Neural cell (in vitro differentiated cells): ENCODE measurements at regions not wholly inside any gene's neighbourhood (a gene's known extent, or its start where the extent isn't known, plus 50 kb on each side); places are given as distances from the start of the nearest gene placed in this dataset.

Source experiments
- H2AFZ ChIP-seq: fragments of 200-600, 300-800 bp; sonication (generic), shearing (Covaris generic); 2 replicates; pipeline ENCODE4 v1.6.0; 2014; ENCODE audit warnings: low read depth, mild to moderate bottlenecking, antibody characterized with exemption, low read length, moderate library complexity
- H3F3A ChIP-seq: fragments of 200-600 bp; shearing (Covaris generic); 2 replicates; pipeline ENCODE4 v1.6.1; 2016; ENCODE audit warnings: mild to moderate bottlenecking, moderate library complexity, mixed read lengths, antibody characterized with exemption, low read length; ENCODE audit not compliant: insufficient read depth, poor library complexity, severe bottlenecking
- H3K27ac ChIP-seq: fragments of 200-600, 300-800 bp; sonication (generic), shearing (Covaris generic); 2 replicates; pipeline ENCODE4 v1.5.1; 2014; ENCODE audit warnings: mild to moderate bottlenecking, low read length, moderate library complexity
- H3K27me3 ChIP-seq: fragments of 300-800, 200-600 bp; sonication (generic), shearing (Covaris generic); 2 replicates; pipeline ENCODE4 v1.6.0; 2014; ENCODE audit warnings: mild to moderate bottlenecking, low read depth, low read length, moderate library complexity; ENCODE audit not compliant: insufficient read depth
- H3K36me3 ChIP-seq: fragments of 300-800, 200-600 bp; sonication (generic), shearing (Covaris generic); 2 replicates; pipeline ENCODE4 v1.5.1; 2014; ENCODE audit warnings: mild to moderate bottlenecking, antibody characterized with exemption, low read length, moderate library complexity; ENCODE audit not compliant: insufficient read depth
- H3K4me2 ChIP-seq: fragments of 300-800, 200-600 bp; sonication (generic), shearing (Covaris generic); 2 replicates; pipeline ENCODE4 v1.6.0; 2014; ENCODE audit warnings: mild to moderate bottlenecking, low read length
- H3K4me3 ChIP-seq: fragments of 300-800, 200-600 bp; sonication (generic), shearing (Covaris generic); 2 replicates; pipeline ENCODE4 v1.5.1; 2014; ENCODE audit warnings: mild to moderate bottlenecking, low read length, moderate library complexity
- H3K79me2 ChIP-seq: fragments of 200-600 bp; shearing (Covaris generic); replicated peaks from 2 replicates; pipeline ENCODE4 v1.6.0; 2014; ENCODE audit warnings: mild to moderate bottlenecking, low read length, moderate library complexity; ENCODE audit not compliant: insufficient read depth
- H3K9ac ChIP-seq: fragments of 300-800, 200-600 bp; sonication (generic), shearing (Covaris generic); 2 replicates; pipeline ENCODE4 v1.6.1; 2016; ENCODE audit warnings: mild to moderate bottlenecking, low read length, mixed read lengths
- H3K9me2 ChIP-seq: fragments of 200-600 bp; shearing (Covaris generic); 2 replicates; pipeline ENCODE4 v1.6.1; 2016; ENCODE audit warnings: mild to moderate bottlenecking, low read length, mixed read lengths; ENCODE audit not compliant: insufficient read depth
- H3K9me3 ChIP-seq: fragments of 200-600, 300-800 bp; sonication (generic), shearing (Covaris generic); 2 replicates; pipeline ENCODE4 v1.6.1; 2016; ENCODE audit warnings: mild to moderate bottlenecking, mixed run types, low read length, moderate library complexity, mixed read lengths
- H4K20me1 ChIP-seq: fragments of 200-600 bp; shearing (Covaris generic); 2 replicates; pipeline ENCODE4 v1.6.1; 2016; ENCODE audit warnings: mild to moderate bottlenecking, mixed run types; ENCODE audit not compliant: insufficient read depth
- EP300 ChIP-seq: fragments of 450-650 bp; conservative IDR thresholded peaks from 2 replicates; pipeline ENCODE4 v1.6.1; 2014; ENCODE audit warnings: antibody characterized with exemption, mild to moderate bottlenecking, moderate library complexity; ENCODE audit not compliant: poor library complexity, severe bottlenecking
- EZH2 ChIP-seq: fragments of 200-600, 300-800 bp; shearing (Covaris generic), sonication (generic); IDR thresholded peaks from 2 replicates; pipeline ENCODE4 v1.6.1; 2014; ENCODE audit warnings: antibody characterized with exemption, low read length, borderline replicate concordance, mild to moderate bottlenecking; ENCODE audit not compliant: insufficient read depth, poor library complexity, severe bottlenecking
- MXI1 ChIP-seq: fragments of 450-650 bp; conservative IDR thresholded peaks from 2 replicates; pipeline ENCODE4 v1.6.1; 2014; ENCODE audit warnings: antibody characterized with exemption, mild to moderate bottlenecking; ENCODE audit not compliant: poor library complexity, severe bottlenecking
- POLR2AphosphoS5 ChIP-seq: IDR thresholded peaks from 2 replicates; pipeline ENCODE4 v1.6.1; 2012
- RAD21 ChIP-seq: fragments of 450-650 bp; conservative IDR thresholded peaks from 2 replicates; pipeline ENCODE4 v1.6.1; 2014; ENCODE audit warnings: antibody characterized with exemption, mild to moderate bottlenecking, moderate library complexity
- SMC3 ChIP-seq: fragments of 450-650 bp; conservative IDR thresholded peaks from 2 replicates; pipeline ENCODE4 v1.6.1; 2014; ENCODE audit warnings: antibody characterized with exemption, mild to moderate bottlenecking, moderate library complexity; ENCODE audit not compliant: poor library complexity
- TAF1 ChIP-seq: IDR thresholded peaks from 2 replicates; pipeline ENCODE4 v1.6.1; 2012; ENCODE audit warnings: low read depth
- TF ChIP-seq, protein P1 (sequence below): fragments of 450-650 bp; IDR thresholded peaks from 2 replicates; pipeline ENCODE4 v1.5.1; 2014; ENCODE audit warnings: antibody characterized with exemption, mild to moderate bottlenecking, moderate library complexity; ENCODE audit not compliant: poor library complexity, severe bottlenecking
- TF ChIP-seq, protein P2 (sequence below): IDR thresholded peaks from 2 replicates; pipeline ENCODE4 v1.6.1; 2012; ENCODE audit warnings: borderline replicate concordance

DNA sequence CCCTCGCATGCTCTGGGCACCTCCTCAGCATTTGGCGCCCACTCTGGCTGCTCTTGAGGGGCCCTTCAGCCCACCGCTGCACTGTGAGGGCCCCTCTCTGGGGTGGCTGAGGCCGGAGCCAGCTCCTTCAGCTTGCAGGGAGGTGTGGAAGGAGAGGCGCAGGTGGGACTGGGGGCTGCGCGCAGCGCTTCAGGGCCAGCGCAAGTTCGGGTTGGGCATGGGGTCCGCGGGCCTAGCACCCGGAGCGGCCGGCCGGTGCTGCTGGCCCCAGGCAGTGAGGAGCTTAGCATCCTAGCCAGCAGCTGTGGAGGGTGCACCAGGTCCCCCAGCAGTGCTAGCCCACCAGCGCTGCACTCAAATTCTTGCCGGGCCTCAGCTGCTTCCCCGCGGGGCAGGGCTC is 305.6 kb upstream of the ANKRD30A start:
- TF ChIP-seq MXI1: no peak
- no peak for TF ChIP-seq POLR2AphosphoS5
- TF ChIP-seq TAF1: no peak
- no peak for TF ChIP-seq EP300
- no peak for TF ChIP-seq EZH2
- TF ChIP-seq, protein P1, sequence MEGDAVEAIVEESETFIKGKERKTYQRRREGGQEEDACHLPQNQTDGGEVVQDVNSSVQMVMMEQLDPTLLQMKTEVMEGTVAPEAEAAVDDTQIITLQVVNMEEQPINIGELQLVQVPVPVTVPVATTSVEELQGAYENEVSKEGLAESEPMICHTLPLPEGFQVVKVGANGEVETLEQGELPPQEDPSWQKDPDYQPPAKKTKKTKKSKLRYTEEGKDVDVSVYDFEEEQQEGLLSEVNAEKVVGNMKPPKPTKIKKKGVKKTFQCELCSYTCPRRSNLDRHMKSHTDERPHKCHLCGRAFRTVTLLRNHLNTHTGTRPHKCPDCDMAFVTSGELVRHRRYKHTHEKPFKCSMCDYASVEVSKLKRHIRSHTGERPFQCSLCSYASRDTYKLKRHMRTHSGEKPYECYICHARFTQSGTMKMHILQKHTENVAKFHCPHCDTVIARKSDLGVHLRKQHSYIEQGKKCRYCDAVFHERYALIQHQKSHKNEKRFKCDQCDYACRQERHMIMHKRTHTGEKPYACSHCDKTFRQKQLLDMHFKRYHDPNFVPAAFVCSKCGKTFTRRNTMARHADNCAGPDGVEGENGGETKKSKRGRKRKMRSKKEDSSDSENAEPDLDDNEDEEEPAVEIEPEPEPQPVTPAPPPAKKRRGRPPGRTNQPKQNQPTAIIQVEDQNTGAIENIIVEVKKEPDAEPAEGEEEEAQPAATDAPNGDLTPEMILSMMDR: no peak
- no peak for TF ChIP-seq RAD21
- TF ChIP-seq, protein P2, sequence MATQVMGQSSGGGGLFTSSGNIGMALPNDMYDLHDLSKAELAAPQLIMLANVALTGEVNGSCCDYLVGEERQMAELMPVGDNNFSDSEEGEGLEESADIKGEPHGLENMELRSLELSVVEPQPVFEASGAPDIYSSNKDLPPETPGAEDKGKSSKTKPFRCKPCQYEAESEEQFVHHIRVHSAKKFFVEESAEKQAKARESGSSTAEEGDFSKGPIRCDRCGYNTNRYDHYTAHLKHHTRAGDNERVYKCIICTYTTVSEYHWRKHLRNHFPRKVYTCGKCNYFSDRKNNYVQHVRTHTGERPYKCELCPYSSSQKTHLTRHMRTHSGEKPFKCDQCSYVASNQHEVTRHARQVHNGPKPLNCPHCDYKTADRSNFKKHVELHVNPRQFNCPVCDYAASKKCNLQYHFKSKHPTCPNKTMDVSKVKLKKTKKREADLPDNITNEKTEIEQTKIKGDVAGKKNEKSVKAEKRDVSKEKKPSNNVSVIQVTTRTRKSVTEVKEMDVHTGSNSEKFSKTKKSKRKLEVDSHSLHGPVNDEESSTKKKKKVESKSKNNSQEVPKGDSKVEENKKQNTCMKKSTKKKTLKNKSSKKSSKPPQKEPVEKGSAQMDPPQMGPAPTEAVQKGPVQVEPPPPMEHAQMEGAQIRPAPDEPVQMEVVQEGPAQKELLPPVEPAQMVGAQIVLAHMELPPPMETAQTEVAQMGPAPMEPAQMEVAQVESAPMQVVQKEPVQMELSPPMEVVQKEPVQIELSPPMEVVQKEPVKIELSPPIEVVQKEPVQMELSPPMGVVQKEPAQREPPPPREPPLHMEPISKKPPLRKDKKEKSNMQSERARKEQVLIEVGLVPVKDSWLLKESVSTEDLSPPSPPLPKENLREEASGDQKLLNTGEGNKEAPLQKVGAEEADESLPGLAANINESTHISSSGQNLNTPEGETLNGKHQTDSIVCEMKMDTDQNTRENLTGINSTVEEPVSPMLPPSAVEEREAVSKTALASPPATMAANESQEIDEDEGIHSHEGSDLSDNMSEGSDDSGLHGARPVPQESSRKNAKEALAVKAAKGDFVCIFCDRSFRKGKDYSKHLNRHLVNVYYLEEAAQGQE: no peak
- no peak for TF ChIP-seq SMC3
- H3K4me3 ChIP-seq: no peak overlapping the region
- no peaks in the 10 kb centered on the region for H3K27me3 ChIP-seq
- H4K20me1 ChIP-seq: no peaks in the 10 kb centered on the region
- H3K9me3 ChIP-seq: no peaks in the 10 kb centered on the region
- no peaks in the 10 kb centered on the region for H3F3A ChIP-seq
- H2AFZ ChIP-seq: no peak overlapping the region
- no peak overlapping the region for H3K9ac ChIP-seq
- H3K27ac ChIP-seq: no peak overlapping the region
- H3K4me2 ChIP-seq: no peak overlapping the region
- H3K79me2 ChIP-seq: no peaks in the 10 kb centered on the region
- no peaks in the 10 kb centered on the region for H3K36me3 ChIP-seq
- no peaks in the 10 kb centered on the region for H3K9me2 ChIP-seq

DNA sequence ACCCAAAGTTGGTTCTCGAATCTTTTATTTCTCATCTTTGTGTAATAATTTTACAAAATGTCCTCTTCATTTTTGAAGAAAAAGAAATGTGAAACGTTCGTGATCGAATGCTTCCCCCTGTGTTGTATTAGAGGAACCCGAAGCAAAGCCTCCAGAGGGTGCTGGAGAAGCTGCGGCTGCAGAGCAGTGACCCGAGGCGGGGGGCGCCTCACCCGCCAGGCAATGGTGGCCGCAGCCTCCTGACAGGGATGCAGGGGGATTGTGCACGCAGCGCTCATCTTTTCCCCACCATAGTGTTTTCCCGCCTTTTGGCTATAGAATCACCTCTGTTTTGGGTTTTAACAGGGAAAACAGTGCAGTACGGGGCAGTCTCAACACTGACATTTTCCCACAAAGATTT is 307.5 kb upstream of the ANKRD30A start:
- Histone ChIP-seq H3K36me3 (no peaks in the 10 kb centered on the region), H3F3A (no peaks in the 10 kb centered on the region)

More for the DNA sequence above, 307.5 kb upstream of the ANKRD30A start:
- no peaks in the 10 kb centered on the region for H3K9me2 ChIP-seq
- H3K79me2 ChIP-seq: no peaks in the 10 kb centered on the region
- no peaks in the 10 kb centered on the region for H3K9me3 ChIP-seq
- TF ChIP-seq EZH2 (no peak), EP300 (no peak), MXI1 (no peak), SMC3 (no peak), RAD21 (no peak), POLR2AphosphoS5 (no peak), TAF1 (no peak)
- TF ChIP-seq, protein P2: no peak
- TF ChIP-seq, protein P1: no peak
- no peak overlapping the region for H3K4me2 ChIP-seq
- H4K20me1 ChIP-seq: no peaks in the 10 kb centered on the region
- no peaks in the 10 kb centered on the region for H3K27me3 ChIP-seq
- no peak overlapping the region for H3K4me3 ChIP-seq
- no peak overlapping the region for H2AFZ ChIP-seq
- no peak overlapping the region for H3K9ac ChIP-seq
- no peak overlapping the region for H3K27ac ChIP-seq
